HEK293 (cell line): ENCODE measurements at regions not wholly inside any gene's neighbourhood (a gene's known extent, or its start where the extent isn't known, plus 50 kb on each side); places are given as distances from the start of the nearest gene placed in this dataset.
"Not testable (repeated sequence)": the region's sequence is repeated elsewhere in the genome, so short reads cannot be mapped to it uniquely, and the experiment has no call there.

Experiments
- CTCF ChIA-PET: fragments of 350-600 bp; formaldehyde crosslinking; extraction: SDS; loops from one replicate; lab custom pipeline; 2021; ENCODE audit warnings: antibody characterized with exemption; lab: Yijun Ruan, JAX
- POLR2A ChIA-PET: fragments of 300-600 bp; formaldehyde crosslinking; extraction: SDS; loops from one replicate; lab custom pipeline; 2020; ENCODE audit warnings: antibody characterized with exemption, inconsistent platforms; lab: Yijun Ruan, JAX
- H3K27ac ChIP-seq: fragments of 200-500 bp; sonication (Bioruptor generic); 2 replicates; pipeline ENCODE4 v1.5.1; 2014; ENCODE audit warnings: low read depth, low read length, control low read depth, inconsistent platforms; ENCODE audit errors: extremely low read depth
- H3K36me3 ChIP-seq, 2 experiments: fragments of 200-500 bp in 1 of 2; sonication (Bioruptor generic) in 1 of 2; 1 replicate in 1 of 2; 2 replicates in 1 of 2; pipeline ENCODE4 v1.5.1; 2014 to 2017; ENCODE audit warnings: inconsistent platforms in 2 of 2, low read length in 2 of 2; ENCODE audit not compliant: control insufficient read depth in 2 of 2, insufficient read depth in 1 of 2
- H3K4me1 ChIP-seq: fragments of 200-500 bp; sonication (Bioruptor generic); 2 replicates; pipeline ENCODE4 v1.5.1; 2014; ENCODE audit warnings: mild to moderate bottlenecking, low read length, inconsistent platforms; ENCODE audit not compliant: control insufficient read depth, insufficient read depth
- H3K4me3 ChIP-seq: 2 replicates; pipeline ENCODE4 v1.5.1; 2011; ENCODE audit warnings: low read depth, mild to moderate bottlenecking, control low read depth, low read length, moderate library complexity
- H3K9me3 ChIP-seq: fragments of 200-500 bp; sonication (Bioruptor generic); 2 replicates; pipeline ENCODE4 v1.5.1; 2014; ENCODE audit warnings: low read depth, low read length, inconsistent platforms; ENCODE audit not compliant: control insufficient read depth, insufficient read depth
- BCL11A ChIP-seq: fragments of 450-650 bp; formaldehyde crosslinking; IDR thresholded peaks from 2 replicates; pipeline ENCODE4 v1.5.1; 2016; ENCODE audit warnings: low read depth, missing biosample characterization, missing genetic modification characterization
- KLF10 ChIP-seq: fragments of 450-650 bp; IDR thresholded peaks from 2 replicates; pipeline ENCODE4 v1.5.1; 2018; ENCODE audit warnings: missing biosample characterization, mild to moderate bottlenecking, missing genetic modification characterization
- SP2 ChIP-seq: fragments of 450-650 bp; formaldehyde crosslinking; IDR thresholded peaks from 2 replicates; pipeline ENCODE4 v1.5.1; 2016; ENCODE audit warnings: missing biosample characterization, missing genetic modification characterization
- ZIC2 ChIP-seq: fragments of 450-650 bp; formaldehyde crosslinking; IDR thresholded peaks from 2 replicates; pipeline ENCODE4 v1.5.1; 2016; ENCODE audit warnings: missing biosample characterization, missing genetic modification characterization
- ZNF10 ChIP-seq: fragments of 450-650 bp; formaldehyde crosslinking; IDR thresholded peaks from 2 replicates; pipeline ENCODE4 v1.5.1; 2017; ENCODE audit warnings: missing biosample characterization, missing genetic modification characterization
- ZNF155 ChIP-seq: fragments of 450-650 bp; formaldehyde crosslinking; IDR thresholded peaks from 2 replicates; pipeline ENCODE4 v1.5.1; 2016; ENCODE audit warnings: missing biosample characterization, missing genetic modification characterization
- ZNF248 ChIP-seq: fragments of 450-650 bp; formaldehyde crosslinking; IDR thresholded peaks from 2 replicates; pipeline ENCODE4 v1.5.1; 2017; ENCODE audit warnings: missing biosample characterization, missing genetic modification characterization
- ZNF324 ChIP-seq: fragments of 450-650 bp; formaldehyde crosslinking; IDR thresholded peaks from 2 replicates; pipeline ENCODE4 v1.5.1; 2016; ENCODE audit warnings: missing biosample characterization, missing genetic modification characterization
- ZNF510 ChIP-seq: fragments of 450-650 bp; formaldehyde crosslinking; IDR thresholded peaks from 2 replicates; pipeline ENCODE4 v1.5.1; 2018; ENCODE audit warnings: mild to moderate bottlenecking, missing genetic modification characterization, missing biosample characterization; ENCODE audit not compliant: insufficient replicate concordance
- ZNF544 ChIP-seq: fragments of 450-650 bp; formaldehyde crosslinking; IDR thresholded peaks from 2 replicates; pipeline ENCODE4 v1.5.0; 2017; ENCODE audit warnings: missing biosample characterization, missing genetic modification characterization
- ZNF558 ChIP-seq: fragments of 450-650 bp; formaldehyde crosslinking; IDR thresholded peaks from 2 replicates; pipeline ENCODE4 v1.5.1; 2016; ENCODE audit warnings: missing biosample characterization, missing genetic modification characterization
- ZNF561 ChIP-seq: fragments of 450-650 bp; IDR thresholded peaks from 2 replicates; pipeline ENCODE4 v1.5.1; 2018; ENCODE audit warnings: missing biosample characterization, missing genetic modification characterization, borderline replicate concordance
- ZNF670 ChIP-seq: fragments of 450-650 bp; formaldehyde crosslinking; IDR thresholded peaks from 2 replicates; pipeline ENCODE4 v1.5.1; 2016; ENCODE audit warnings: missing biosample characterization, missing genetic modification characterization, low read depth
- ZNF747 ChIP-seq: fragments of 450-650 bp; formaldehyde crosslinking; IDR thresholded peaks from 2 replicates; pipeline ENCODE4 v1.5.1; 2016; ENCODE audit warnings: missing biosample characterization, missing genetic modification characterization
- TF ChIP-seq, protein P1 (sequence below): fragments of 450-650 bp; formaldehyde crosslinking; IDR thresholded peaks from 2 replicates; pipeline ENCODE4 v1.5.1; 2016; ENCODE audit warnings: missing biosample characterization, missing genetic modification characterization, borderline replicate concordance
- TF ChIP-seq, protein P2 (sequence below): fragments of 450-650 bp; formaldehyde crosslinking; IDR thresholded peaks from 2 replicates; pipeline ENCODE4 v1.5.1; 2016; ENCODE audit warnings: missing biosample characterization, missing genetic modification characterization, borderline replicate concordance
- TF ChIP-seq, protein P3 (sequence below): fragments of 450-650 bp; formaldehyde crosslinking; IDR thresholded peaks from 2 replicates; pipeline ENCODE4 v1.5.1; 2017; ENCODE audit warnings: missing biosample characterization, missing genetic modification characterization
- TF ChIP-seq, protein P4 (sequence below): fragments of 450-650 bp; formaldehyde crosslinking; IDR thresholded peaks from 2 replicates; pipeline ENCODE4 v1.5.1; 2016; ENCODE audit warnings: missing biosample characterization, missing genetic modification characterization

DNA sequence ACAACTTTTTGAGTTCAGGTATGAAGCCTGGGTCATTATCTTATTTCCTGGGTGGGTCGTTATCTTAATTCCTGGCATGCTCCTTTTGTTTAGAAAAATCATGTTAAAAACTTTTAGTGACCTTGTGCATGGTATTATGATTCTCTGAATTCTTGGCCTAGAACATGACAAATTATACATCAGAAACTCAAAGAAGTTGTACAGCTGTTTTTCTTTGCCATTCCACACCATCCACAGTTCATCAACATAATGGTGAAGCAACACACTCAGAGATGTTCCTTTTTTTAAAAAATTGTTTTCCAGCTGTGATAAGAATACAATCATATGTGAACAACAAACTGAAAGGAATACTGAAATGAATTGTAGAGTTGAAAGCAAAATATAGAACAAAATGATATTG, 149.2 kb upstream of the SEMA3D start:
- no peaks in the 10 kb centered on the region for H3K36me3 ChIP-seq
- H3K4me3 ChIP-seq: no peak overlapping the region
- ChIA-PET CTCF (no interaction called here), POLR2A (no interaction called here)
- H3K4me1 ChIP-seq: no peaks in the 10 kb centered on the region
- TF ChIP-seq KLF10 (tag by site-specific recombination) (no peak), ZNF558 (no peak), SP2 (tag by site-specific recombination) (no peak), ZNF10 (tag by site-specific recombination) (no peak), ZNF155 (tag by site-specific recombination) (no peak), BCL11A (no peak), ZNF544 (no peak), ZNF670 (tag by site-specific recombination) (no peak), ZNF561 (tag by site-specific recombination) (no peak)
- TF ChIP-seq, protein P1, sequence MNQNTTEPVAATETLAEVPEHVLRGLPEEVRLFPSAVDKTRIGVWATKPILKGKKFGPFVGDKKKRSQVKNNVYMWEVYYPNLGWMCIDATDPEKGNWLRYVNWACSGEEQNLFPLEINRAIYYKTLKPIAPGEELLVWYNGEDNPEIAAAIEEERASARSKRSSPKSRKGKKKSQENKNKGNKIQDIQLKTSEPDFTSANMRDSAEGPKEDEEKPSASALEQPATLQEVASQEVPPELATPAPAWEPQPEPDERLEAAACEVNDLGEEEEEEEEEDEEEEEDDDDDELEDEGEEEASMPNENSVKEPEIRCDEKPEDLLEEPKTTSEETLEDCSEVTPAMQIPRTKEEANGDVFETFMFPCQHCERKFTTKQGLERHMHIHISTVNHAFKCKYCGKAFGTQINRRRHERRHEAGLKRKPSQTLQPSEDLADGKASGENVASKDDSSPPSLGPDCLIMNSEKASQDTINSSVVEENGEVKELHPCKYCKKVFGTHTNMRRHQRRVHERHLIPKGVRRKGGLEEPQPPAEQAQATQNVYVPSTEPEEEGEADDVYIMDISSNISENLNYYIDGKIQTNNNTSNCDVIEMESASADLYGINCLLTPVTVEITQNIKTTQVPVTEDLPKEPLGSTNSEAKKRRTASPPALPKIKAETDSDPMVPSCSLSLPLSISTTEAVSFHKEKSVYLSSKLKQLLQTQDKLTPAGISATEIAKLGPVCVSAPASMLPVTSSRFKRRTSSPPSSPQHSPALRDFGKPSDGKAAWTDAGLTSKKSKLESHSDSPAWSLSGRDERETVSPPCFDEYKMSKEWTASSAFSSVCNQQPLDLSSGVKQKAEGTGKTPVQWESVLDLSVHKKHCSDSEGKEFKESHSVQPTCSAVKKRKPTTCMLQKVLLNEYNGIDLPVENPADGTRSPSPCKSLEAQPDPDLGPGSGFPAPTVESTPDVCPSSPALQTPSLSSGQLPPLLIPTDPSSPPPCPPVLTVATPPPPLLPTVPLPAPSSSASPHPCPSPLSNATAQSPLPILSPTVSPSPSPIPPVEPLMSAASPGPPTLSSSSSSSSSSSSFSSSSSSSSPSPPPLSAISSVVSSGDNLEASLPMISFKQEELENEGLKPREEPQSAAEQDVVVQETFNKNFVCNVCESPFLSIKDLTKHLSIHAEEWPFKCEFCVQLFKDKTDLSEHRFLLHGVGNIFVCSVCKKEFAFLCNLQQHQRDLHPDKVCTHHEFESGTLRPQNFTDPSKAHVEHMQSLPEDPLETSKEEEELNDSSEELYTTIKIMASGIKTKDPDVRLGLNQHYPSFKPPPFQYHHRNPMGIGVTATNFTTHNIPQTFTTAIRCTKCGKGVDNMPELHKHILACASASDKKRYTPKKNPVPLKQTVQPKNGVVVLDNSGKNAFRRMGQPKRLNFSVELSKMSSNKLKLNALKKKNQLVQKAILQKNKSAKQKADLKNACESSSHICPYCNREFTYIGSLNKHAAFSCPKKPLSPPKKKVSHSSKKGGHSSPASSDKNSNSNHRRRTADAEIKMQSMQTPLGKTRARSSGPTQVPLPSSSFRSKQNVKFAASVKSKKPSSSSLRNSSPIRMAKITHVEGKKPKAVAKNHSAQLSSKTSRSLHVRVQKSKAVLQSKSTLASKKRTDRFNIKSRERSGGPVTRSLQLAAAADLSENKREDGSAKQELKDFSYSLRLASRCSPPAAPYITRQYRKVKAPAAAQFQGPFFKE: no peak
- TF ChIP-seq, protein P2, sequence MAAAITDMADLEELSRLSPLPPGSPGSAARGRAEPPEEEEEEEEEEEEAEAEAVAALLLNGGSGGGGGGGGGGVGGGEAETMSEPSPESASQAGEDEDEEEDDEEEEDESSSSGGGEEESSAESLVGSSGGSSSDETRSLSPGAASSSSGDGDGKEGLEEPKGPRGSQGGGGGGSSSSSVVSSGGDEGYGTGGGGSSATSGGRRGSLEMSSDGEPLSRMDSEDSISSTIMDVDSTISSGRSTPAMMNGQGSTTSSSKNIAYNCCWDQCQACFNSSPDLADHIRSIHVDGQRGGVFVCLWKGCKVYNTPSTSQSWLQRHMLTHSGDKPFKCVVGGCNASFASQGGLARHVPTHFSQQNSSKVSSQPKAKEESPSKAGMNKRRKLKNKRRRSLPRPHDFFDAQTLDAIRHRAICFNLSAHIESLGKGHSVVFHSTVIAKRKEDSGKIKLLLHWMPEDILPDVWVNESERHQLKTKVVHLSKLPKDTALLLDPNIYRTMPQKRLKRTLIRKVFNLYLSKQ (tag by site-specific recombination): no peak
- TF ChIP-seq, protein P3, sequence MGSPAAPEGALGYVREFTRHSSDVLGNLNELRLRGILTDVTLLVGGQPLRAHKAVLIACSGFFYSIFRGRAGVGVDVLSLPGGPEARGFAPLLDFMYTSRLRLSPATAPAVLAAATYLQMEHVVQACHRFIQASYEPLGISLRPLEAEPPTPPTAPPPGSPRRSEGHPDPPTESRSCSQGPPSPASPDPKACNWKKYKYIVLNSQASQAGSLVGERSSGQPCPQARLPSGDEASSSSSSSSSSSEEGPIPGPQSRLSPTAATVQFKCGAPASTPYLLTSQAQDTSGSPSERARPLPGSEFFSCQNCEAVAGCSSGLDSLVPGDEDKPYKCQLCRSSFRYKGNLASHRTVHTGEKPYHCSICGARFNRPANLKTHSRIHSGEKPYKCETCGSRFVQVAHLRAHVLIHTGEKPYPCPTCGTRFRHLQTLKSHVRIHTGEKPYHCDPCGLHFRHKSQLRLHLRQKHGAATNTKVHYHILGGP (tag by site-specific recombination): no peak
- no peaks in the 10 kb centered on the region for H3K9me3 ChIP-seq
- H3K27ac ChIP-seq: no peak overlapping the region

DNA sequence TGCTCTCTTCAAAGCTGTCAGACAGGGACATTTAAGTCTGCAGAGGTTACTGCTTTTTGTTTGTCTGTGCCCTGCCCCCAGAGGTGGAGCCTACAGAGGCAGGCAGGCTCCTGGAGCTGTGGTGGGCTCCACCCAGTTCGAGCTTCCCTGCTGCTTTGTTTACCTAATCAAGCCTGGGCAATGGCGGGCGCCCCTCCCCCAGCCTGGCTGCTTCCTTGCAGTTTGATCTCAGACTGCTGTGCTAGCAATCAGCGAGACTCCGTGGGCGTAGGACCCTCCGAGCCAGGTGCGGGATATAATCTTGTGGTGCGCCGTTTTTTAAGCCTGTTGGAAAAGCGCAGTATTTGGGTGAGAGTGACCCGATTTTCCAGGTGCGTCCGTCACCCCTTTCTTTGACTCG, 148.3 kb upstream of the SEMA3D start:
- H3K9me3 ChIP-seq: not testable (repeated sequence)

DNA sequence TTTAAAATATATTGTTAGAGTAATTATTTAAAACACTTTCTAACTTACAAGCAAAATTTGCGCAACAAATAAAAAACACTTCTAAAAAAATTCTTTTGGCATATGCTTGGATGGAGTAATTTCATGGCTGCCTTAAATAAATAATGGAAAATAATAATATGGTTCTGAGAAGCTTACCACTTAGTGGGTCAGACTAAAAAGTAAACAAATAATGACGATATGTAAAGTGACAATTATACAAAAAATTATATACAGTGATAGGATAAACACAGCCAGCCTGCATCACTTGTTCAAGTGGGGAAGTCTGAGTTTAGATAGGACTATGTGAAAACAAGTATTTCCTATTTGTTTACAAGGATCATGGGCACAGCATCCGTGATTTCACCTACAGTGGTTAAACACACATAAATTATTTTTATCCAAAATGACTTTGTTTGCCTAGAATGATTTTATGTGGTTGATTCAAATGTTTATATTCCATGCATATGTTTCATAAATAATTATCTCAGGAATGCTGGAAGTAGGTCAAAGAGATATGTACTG, 141.7 kb upstream of the SEMA3D start:
- ChIA-PET POLR2A (no interaction called here), CTCF (no interaction called here)
- no peaks in the 10 kb centered on the region for H3K9me3 ChIP-seq
- no peak overlapping the region for H3K4me3 ChIP-seq
- TF ChIP-seq ZNF324 (tag by site-specific recombination) (no peak), ZNF10 (tag by site-specific recombination) (no peak), ZNF510 (tag by site-specific recombination) (no peak), ZIC2 (tag by site-specific recombination) (no peak), ZNF248 (tag by site-specific recombination) (no peak), ZNF747 (tag by site-specific recombination) (no peak)
- TF ChIP-seq, protein P4, sequence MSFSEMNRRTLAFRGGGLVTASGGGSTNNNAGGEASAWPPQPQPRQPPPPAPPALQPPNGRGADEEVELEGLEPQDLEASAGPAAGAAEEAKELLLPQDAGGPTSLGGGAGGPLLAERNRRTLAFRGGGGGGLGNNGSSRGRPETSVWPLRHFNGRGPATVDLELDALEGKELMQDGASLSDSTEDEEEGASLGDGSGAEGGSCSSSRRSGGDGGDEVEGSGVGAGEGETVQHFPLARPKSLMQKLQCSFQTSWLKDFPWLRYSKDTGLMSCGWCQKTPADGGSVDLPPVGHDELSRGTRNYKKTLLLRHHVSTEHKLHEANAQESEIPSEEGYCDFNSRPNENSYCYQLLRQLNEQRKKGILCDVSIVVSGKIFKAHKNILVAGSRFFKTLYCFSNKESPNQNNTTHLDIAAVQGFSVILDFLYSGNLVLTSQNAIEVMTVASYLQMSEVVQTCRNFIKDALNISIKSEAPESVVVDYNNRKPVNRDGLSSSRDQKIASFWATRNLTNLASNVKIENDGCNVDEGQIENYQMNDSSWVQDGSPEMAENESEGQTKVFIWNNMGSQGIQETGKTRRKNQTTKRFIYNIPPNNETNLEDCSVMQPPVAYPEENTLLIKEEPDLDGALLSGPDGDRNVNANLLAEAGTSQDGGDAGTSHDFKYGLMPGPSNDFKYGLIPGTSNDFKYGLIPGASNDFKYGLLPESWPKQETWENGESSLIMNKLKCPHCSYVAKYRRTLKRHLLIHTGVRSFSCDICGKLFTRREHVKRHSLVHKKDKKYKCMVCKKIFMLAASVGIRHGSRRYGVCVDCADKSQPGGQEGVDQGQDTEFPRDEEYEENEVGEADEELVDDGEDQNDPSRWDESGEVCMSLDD (tag by site-specific recombination): no peak
- no peak overlapping the region for H3K27ac ChIP-seq
- H3K4me1 ChIP-seq: peaks cover 4% of the 10 kb centered on the region; the same call in 1 of the 2 replicates
- H3K36me3 ChIP-seq: no peaks in the 10 kb centered on the region

More for the DNA sequence above, 148.3 kb upstream of the SEMA3D start:
- H3K36me3 ChIP-seq, H3K27ac ChIP-seq, POLR2A ChIA-PET, H3K4me3 ChIP-seq, H3K4me1 ChIP-seq, CTCF ChIA-PET: not testable (repeated sequence)
